DMS 273 (cell line): ENCODE measurements at regions not wholly inside any gene's neighbourhood (a gene's known extent, or its start where the extent isn't known, plus 50 kb on each side); places are given as distances from the start of the nearest gene placed in this dataset.

Experiments
- DNase-seq: peaks from one replicate; lab custom pipeline; 2025; ENCODE audit not compliant: unreplicated experiment; lab: John Stamatoyannopoulos, UW

DNA sequence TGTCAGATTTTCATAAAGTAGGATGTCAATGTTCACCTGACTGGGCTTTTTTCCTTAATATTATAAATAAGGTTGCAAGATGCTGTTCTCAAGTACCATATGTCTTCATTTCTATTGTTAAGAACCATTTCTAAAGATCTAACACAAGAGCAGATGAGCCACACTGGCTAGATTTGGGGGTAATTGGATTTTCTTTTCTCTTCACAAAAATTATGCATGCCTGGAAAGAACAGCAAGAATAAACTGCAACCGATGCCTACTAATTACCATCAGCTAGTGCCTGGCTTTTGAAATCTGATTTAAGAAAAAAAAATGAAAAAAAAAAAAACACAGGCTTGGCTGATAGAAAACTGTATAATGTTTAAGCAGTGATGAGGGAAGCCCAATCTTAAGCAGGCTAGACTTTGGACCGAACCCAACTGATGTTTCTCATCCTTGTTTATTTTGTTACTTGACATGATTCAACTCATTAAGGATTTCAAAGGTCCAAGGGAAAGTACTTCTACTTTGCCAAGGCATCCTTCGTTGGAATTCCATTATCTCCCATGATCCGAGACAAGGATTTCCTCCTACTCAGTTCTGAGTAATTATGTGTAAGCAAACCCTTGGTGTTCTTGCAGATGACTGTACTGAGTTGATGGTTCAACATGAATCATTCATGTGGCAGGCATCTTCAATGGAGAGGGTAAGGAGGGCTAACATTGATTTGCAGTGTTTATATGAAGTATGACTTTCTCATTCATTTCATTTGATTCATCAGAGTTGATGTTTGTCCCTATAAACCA, 300.5 kb downstream of the SPRY2 start:
- DNase-seq = no peak

DNA sequence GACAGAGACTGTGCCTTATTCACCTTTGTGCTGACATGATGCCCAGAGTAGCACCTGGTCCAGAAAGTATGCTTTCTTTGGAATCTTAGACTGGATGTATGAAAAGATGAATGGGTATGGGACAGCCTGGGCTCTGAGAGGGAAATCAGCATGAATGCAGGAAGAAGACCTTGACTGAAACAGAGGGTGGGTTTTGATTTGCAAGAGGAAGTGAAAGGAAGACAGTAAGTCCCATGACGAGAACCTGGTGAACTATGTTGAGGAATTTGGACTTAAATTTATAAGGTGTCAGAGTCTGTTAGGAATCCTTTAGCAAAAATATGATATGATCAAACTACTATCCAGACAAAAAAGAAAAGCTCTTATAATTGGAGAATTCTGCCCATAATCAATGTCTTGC, 301.9 kb downstream of the SPRY2 start:
- DNase-seq = no peak

DNA sequence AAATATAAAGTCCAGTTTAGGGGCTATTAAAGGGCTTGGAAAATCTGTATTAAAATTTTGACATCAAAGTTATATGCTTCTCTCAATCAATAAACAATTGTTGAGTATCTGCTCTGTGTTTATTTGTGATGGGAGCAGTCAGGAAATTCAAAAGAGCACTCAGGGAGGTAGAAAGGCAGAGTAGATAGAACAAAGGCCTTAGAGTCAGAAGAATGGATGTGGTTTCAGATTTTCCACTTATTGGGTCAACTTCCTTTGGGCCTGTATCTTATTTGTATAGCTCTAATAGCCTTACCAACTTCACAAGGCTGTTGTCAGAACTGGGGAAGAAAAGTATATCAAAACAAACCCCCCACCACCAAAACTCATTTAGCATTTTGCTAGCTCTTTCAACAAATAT, 302.6 kb downstream of the SPRY2 start:
- no peak for DNase-seq

DNA sequence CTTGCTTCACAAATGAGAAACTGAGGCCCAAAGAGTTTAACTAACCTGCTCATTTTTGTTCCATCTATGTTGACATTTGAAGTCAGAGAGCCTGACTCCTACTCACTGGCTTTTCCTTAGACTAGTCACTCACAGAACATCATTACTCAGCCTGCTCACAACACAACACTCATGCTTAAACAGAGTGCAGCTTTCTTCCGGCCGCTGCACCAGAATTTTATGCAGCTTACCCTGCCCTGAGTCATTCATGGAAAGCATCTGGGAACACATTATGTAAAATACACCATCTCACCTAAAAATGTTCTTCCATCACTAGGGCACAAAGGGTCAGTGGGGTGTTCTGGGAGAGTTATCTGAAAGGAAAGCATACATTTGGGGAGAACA, 303.4 kb downstream of the SPRY2 start:
- no peak for DNase-seq

DNA sequence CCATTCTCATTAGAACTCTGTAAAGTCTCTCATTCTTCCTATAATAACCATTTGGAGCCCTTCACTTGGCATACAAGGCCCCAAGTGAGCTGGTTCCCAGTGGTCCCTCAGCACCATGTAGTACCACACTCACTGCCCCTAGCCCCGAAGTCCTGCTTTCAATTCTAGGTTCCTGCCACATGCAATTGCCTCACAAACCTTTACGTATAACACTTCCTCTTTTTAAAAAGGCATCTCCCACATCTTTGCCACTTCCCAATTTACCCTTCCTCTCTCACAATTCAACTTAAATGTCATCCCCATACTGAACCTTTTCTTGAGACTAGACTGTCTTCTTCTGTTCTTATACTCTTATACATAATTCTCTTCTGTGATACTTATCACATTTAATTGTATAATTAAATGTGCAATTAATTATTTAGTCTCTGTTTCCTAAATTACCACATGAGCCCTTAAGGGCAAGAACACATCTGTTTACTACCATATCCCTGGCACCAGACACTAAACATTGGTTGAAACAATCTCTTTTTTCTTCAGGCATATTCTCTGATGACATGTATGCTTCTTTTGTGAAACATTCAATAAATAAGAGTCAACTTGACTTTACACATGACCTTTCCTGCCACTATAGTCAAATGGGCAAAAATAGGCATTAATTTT, 304.0 kb downstream of the SPRY2 start:
- DNase-seq = no peak

DNA sequence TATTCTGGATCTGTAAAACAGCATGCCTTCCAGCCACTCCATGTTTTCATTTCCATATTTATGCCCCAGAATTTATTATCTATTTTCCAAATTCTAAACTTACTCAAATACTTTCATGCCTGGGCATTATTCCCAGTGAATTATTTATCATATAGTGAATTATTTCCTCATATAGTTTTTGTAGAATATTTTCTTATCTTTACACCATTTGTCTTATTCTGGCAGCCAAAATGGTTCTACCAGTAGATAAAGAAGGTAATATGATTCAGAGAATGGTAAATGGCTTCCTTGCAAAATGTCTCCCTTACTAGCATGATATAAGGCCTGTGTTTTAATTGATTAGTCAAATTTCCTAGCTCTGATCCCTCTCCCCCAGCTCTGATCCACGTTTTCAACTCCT, 305.8 kb downstream of the SPRY2 start:
- DNase-seq = no peak

DNA sequence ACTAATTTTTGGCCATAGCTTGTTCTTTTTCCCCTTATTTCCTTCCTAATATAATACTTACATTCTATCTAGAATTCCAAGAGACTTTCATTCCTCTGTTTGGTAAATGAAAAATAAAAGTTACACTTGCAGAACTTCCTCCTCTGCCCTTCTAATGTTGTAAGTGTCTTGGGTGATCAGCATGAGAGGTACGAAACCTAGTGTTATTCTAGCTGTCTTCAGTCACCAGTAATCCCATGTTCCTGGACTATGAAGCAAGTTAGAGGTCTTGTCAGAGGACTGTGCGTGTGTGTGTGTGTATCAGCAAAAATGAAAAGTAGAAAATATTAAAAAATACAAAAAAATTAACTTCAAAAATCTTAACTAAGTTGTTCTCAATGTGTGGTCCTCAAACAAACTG, 307.0 kb downstream of the SPRY2 start:
- DNase-seq = no peak

DNA sequence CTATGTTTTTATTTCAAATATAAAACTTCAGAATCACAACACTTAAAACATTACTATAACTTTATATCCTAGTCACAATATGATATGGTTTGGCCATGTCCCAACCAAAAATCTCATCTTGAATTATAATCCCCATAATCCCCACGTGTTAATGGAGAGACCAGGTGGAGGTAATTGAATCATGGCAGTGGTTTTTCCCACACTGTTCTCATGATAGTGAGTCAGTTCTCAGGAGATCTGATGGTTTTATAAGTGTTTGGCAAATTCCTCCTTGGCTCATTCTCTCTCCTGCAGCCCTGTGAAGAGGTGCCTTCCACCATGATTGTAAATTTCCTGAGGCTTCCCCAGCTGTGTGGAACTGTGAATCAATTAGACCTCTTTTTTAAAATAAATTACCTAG, 307.6 kb downstream of the SPRY2 start:
- no peak for DNase-seq

DNA sequence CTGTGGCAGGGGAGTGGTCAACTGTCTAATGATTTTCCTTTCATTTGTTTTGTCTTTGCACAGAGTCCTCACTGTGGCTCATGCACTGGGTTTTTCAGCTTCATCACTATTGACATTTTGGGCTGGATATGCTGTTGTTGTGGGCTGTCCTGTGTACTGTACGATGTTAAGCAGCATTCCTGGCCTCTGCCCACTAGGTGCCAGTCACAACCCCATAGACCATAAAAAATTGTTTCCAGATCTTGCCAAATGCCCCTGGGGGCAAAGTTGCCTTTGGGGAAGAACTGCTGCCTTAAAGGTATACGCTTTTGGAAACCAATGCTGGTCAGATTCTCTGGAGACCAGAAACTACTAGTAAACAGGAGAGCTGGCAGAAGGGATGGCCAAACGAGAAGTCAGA, 310.4 kb downstream of the SPRY2 start:
- peak; percentile 48 for DNase-seq

DNA sequence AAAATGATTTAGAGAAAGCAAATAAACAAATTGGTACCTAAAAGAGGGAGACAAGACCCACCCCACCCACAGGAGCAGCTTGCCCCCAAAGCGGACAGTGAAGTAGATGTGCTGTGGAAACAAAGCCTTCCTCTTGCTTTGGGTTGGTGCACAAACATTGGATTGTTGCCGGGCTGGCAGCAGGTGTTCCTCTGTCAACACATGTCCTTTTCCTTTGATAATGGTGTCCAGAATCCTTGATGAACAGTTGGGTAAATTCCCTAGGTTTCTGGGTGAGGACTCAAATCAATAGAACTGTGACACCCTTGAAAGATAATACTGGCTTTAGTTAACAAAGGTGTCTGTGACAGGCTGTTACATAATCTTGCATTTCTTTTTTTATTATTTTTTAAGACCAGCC, 311.8 kb downstream of the SPRY2 start:
- DNase-seq = no peak

DNA sequence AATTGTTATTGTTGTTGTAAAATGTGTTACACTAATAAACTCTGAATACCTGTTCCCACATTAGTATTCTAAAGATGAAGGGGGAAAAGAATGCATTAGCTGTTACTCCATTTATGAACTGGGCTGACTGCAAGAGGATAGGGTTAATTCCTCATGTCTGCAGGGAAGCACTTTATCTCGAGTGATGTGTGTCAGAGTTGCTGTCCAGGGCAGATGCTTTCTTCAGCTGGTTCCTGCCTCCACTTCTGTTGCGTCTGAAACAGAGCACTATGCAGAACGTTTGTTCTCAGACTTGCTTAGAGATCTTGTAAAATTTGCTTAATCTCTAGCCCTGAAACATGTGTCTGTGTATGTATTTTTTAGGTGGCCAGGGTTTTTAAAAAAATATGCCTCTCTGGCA, 318.8 kb downstream of the SPRY2 start:
- no peak for DNase-seq

DNA sequence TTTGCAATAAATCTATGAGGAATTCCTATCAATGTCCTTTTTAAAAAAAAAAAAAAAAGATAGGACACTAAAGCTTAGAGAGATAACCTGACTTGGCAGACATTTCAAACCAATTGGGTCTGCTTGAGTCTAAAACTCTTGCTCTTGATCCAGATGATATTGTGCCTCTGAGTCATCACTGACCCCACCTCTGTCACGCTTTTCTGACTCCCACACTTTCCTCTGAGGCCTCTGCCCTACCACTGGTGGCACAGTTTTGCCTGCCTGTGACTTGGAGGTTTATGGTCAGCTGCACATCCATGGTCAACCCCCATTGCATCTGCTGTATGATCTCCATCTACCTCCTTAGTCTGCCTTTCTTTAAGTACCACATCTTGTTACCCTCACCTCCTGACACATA, 328.7 kb downstream of the SPRY2 start:
- no peak for DNase-seq

DNA sequence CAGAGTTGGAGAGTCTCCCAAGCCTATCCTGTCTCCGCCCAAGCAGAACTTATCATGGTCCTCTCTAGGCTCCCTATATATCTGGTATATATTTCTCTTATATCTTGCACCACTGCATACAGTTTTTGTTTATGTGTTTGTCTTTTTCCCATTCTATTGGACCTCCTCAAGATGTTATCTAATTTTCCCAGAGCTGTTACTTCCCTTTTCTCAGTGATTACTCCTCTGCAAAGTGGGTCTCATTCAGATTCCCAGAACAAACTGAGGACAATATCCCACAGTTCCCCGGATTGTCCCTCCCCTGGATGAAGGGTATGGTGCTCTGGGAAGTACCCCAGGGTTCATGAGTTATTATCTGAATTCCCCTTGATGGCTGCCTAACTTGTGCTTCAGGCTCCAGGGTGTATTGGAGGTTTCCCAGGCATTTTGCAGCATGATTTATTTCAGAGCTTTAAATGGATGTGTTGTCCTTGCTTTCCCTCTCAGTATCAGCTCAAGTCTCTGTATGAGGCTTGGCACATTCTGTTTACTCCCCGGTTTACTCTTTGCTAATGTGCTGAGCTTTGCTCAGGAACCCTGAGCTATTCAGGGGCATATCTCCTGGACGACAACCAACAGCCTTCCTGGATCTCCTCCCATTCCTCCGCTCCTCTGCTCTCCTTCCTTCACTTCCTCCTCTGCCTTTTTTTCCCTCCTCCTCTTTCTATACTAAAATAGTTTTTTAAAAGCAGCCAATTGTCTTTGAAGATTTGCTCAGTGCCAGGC, 329.3 kb downstream of the SPRY2 start:
- no peak for DNase-seq

DNA sequence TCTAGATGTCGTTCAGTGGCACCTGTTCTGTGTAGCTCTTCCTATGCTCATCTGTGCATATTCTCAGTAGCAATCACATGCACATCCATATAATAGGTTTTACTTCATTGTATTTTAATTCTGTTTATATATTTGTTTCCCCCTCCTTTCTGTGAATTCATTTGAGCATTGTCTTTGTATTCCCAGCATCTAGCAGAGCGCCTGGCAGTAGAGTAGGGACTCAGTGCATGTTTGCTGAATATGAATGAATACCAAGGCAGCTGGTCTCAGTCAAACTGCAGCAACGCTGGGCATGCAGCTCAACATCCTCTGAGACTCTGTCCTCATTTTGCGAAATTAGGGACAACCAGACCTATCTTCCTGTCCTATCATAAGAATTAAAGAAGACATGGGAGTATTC, 330.1 kb downstream of the SPRY2 start:
- no peak for DNase-seq

DNA sequence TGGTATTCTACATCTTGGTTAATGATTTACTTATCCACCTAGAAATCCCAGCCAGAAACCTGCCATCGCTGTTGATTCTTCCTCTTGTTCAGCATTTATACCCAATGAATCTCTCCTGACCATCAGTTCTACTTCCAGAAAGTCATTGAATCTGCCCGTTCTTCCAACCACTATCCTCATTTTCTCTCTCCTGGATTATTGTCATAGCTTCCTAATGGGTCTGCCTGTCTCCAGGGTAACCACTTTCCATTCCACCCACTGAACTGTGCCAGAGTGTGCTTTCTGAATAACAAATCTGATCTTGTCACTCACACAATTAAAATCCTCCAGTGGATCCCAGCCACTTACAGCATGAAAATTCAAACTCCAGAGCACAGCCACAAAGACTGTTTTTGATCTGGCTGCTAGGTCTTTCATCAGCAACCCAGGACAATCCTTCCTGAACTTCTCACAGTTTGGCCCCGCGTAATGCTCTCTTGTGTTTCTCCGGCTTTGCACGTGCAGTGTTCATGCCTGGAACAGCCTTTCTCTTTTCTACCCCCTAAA, 330.6 kb downstream of the SPRY2 start:
- DNase-seq = no peak

DNA sequence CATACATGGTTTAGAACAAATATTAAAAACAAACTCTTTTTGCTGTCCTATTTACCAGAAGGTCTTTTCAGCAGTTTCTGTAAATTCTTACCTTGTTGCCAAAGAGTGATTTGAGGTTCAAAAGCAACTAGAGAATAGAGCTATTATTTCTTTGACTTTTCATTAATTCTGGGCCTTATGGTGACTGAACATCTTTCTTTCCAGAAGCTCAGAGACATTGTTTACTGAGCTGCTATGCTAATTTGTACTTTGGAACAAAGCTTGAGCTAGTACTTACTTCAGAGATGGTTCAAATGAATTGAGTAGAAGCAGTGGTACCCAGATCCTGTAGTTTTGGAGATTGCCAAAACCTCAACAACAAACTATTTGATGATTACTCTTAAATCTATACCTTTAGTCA, 331.2 kb downstream of the SPRY2 start:
- no peak for DNase-seq

DNA sequence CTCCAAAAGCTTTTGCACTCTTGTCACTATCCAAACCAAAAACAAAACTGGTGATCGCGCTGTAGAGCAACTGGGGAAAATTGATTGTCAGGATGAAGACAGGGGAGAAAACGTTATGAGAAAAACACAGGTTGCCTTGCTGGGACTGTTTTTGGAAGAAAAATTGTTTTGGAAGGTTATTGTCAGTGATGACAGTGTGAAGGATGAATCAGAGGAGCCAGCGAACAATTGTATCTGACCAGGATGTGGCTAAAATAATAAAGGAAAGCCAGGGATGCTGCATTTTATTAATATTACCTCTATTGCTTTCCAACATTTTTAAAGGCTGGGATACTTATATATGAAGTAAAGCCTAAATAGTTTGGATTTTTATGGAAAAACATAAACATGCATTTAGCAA, 334.0 kb downstream of the SPRY2 start:
- no peak for DNase-seq

DNA sequence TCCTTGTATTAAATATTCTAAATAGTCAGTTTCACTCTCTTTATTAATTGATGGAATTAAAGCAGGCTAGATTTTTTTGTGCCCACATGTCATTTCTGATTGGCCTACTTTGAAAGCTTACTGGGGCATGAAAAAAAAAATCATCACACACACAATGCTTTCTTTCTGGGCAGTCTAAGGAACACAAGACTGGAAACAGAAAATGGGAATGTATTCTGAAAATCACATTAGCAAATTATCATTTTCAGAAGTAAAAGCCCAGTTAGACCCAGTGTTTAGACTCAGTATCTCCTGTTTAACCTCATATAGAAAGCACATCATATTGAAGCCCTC, 339.4 kb downstream of the SPRY2 start:
- DNase-seq = no peak

DNA sequence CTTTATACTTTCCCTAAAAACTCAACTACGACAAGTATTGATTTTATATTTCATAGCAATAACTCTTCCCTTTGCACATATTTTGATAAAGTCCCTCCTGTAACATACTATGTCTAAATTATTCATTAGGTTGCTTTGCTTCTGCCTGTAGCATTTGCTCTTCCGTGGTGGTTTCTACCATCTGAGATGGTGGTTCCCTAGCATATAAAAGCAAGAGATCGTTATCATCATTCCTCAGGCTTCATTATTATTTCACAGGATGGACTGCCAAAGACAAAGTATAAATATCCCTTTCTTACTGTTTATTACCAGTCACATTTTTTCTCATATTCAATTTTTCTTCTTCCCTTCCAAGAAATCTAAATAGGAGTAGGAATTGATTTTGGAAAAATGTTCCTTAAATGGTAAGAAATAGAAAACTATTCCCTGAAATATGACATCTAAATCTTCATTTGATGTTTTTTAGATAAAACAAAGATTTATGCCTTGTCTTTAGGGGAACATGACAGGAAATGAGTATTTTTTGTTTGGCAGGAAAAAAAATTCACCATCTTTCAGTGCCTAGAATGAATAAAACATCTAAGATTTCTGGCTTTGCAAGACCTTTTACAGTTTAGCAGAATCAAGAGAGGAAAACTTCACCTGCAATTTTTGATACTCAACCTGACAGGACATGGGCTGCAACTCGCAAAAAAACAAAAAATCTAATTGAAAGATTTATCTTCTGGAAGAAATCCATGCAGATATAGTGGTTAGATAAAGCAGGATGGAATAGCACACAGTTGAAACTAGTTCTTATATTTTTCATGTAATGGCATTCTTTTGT, 340.0 kb downstream of the SPRY2 start:
- no peak for DNase-seq

DNA sequence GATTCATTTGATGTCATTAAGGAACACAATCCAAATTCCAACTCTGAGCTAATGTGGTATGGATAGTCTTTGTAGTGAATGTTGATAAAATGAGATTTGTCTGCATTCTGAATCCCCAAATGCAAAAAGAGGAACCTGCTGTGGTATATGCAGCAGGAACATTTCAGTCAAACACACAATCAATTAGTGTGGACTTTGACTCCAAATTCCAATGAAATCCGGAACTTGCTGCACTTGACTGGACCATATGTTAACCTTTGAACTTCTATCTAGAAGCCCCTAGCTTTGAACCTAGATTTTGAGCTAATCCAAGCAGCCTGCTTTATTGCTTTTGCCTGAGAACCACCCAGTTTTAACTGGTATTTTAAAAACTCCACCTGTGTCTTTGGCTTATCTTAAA, 341.3 kb downstream of the SPRY2 start:
- no peak for DNase-seq

DNA sequence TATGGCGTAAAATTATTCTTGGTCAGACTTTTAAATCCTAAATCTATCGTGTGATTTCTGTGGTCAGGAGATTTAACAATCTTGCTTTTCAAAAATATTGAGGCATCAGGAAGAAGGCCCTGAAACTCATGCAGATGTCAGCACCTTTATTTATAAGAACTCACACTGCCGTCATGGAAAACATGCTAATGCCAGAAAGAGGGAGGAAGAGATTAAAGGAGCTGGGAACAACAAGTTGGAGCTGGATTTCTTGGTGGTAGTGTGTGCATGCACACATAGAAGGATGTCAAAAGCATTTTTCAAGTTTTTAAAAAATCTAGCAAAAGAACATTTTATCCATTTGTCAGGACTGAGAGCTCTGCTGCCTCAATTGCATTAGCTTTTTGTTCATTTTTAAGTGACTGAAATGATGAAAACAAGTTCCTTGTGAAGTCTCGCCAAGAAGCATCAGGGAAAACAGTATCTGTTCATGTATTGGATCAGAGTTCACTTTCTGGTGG, 342.5 kb downstream of the SPRY2 start:
- DNase-seq = no peak
